ENCODE measurements at regions not wholly inside any gene's neighbourhood (a gene's known extent, or its start where the extent isn't known, plus 50 kb on each side); places are given as distances from the start of the nearest gene placed in this dataset.

- Histone ChIP-seq H4K20me1 (ENCODE audit: insufficient read depth, low read length) (no peaks in the 10 kb centered on the region), H3K4me1 (ENCODE audit: insufficient read depth, low read length) (peaks cover 9% of the 10 kb centered on the region), H3K36me3 (ENCODE audit: insufficient read depth, low read length) (no peaks in the 10 kb centered on the region), H3K27ac (ENCODE audit: low read depth, low read length) (no peak overlapping the region), H3K79me2 (ENCODE audit: insufficient read depth, low read length) (no peaks in the 10 kb centered on the region), H3K4me3 (ENCODE audit: insufficient read depth, low read length) (no peak overlapping the region), H3K9me3 (ENCODE audit: low read depth, low read length) (no peaks in the 10 kb centered on the region), H2AFZ (ENCODE audit: low read length) (no peak overlapping the region), H3K27me3 (ENCODE audit: insufficient read depth, low read length) (no peaks in the 10 kb centered on the region), H3K4me2 (ENCODE audit: insufficient read depth, low read length) (no peak overlapping the region)
- no peak for TF ChIP-seq CTCF (IDR thresholded peaks at IDR 0.05; ENCODE audit: extremely low read depth, low read depth, low read length)
- no peak for DNase-seq (ENCODE audit: insufficient read length, low spot score, missing footprints)
These were observed 123.3 kb upstream of the STT3B start for GRCh38 chr3:31409389-31409788.

GRCh38 chr3:31409866-31410265, 122.9 kb upstream of the STT3B start:
- H3K79me2 ChIP-seq (ENCODE audit: insufficient read depth, low read length), result no peaks in the 10 kb centered on the region
- no peaks in the 10 kb centered on the region for H4K20me1 ChIP-seq (ENCODE audit: insufficient read depth, low read length)
- H3K36me3 ChIP-seq (ENCODE audit: insufficient read depth, low read length), result no peaks in the 10 kb centered on the region
- no peak overlapping the region for H3K27ac ChIP-seq (ENCODE audit: low read depth, low read length)
- H3K4me1 ChIP-seq (ENCODE audit: insufficient read depth, low read length), result peaks cover 9% of the 10 kb centered on the region
- no peaks in the 10 kb centered on the region for H3K9me3 ChIP-seq (ENCODE audit: low read depth, low read length)
- no peaks in the 10 kb centered on the region for H3K27me3 ChIP-seq (ENCODE audit: insufficient read depth, low read length)
- no peak for TF ChIP-seq CTCF (IDR thresholded peaks at IDR 0.05; ENCODE audit: extremely low read depth, low read depth, low read length)
- H3K4me3 ChIP-seq (ENCODE audit: insufficient read depth, low read length), result no peak overlapping the region
- H2AFZ ChIP-seq (ENCODE audit: low read length), result no peak overlapping the region
- H3K4me2 ChIP-seq (ENCODE audit: insufficient read depth, low read length), result no peak overlapping the region
- DNase-seq (ENCODE audit: insufficient read length, low spot score, missing footprints), result no peak

DNA sequence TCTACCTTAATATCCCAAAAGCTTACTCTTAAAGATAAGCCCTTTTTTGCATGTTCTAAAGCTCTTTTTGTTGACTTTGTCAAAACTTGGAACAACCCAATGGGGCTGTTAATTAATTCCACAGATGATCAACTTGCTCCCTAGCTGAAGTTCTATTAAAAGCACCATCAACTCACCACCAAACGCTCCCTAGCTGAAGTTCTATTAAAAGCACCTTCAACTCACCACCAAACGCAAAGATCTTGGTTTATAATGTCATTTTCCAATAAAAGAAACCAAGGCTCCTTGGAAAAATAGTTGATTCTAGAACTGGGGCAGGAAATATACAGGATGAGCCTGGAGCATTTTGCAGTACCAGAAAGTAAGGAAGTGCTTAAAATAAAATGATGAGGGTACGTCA, 122.3 kb upstream of the STT3B start:
- Histone ChIP-seq H2AFZ (ENCODE audit: low read length) (no peak overlapping the region), H3K9me3 (ENCODE audit: low read depth, low read length) (no peaks in the 10 kb centered on the region), H3K4me3 (ENCODE audit: insufficient read depth, low read length) (no peak overlapping the region), H3K36me3 (ENCODE audit: insufficient read depth, low read length) (no peaks in the 10 kb centered on the region), H3K79me2 (ENCODE audit: insufficient read depth, low read length) (no peaks in the 10 kb centered on the region), H3K4me2 (ENCODE audit: insufficient read depth, low read length) (no peak overlapping the region), H3K27ac (ENCODE audit: low read depth, low read length) (no peak overlapping the region), H3K4me1 (ENCODE audit: insufficient read depth, low read length) (peaks cover 9% of the 10 kb centered on the region), H4K20me1 (ENCODE audit: insufficient read depth, low read length) (no peaks in the 10 kb centered on the region), H3K27me3 (ENCODE audit: insufficient read depth, low read length) (no peaks in the 10 kb centered on the region)
- no peak for DNase-seq (ENCODE audit: insufficient read length, low spot score, missing footprints)
- TF ChIP-seq CTCF (IDR thresholded peaks at IDR 0.05; ENCODE audit: extremely low read depth, low read depth, low read length), result no peak

- Histone ChIP-seq H3K27ac (ENCODE audit: low read depth, low read length) (no peak overlapping the region), H3K4me3 (ENCODE audit: insufficient read depth, low read length) (no peak overlapping the region), H3K4me1 (ENCODE audit: insufficient read depth, low read length) (peaks cover 3% of the 10 kb centered on the region), H4K20me1 (ENCODE audit: insufficient read depth, low read length) (no peaks in the 10 kb centered on the region), H3K27me3 (ENCODE audit: insufficient read depth, low read length) (no peaks in the 10 kb centered on the region), H3K4me2 (ENCODE audit: insufficient read depth, low read length) (no peak overlapping the region), H2AFZ (ENCODE audit: low read length) (no peak overlapping the region), H3K79me2 (ENCODE audit: insufficient read depth, low read length) (no peaks in the 10 kb centered on the region), H3K9me3 (ENCODE audit: low read depth, low read length) (no peaks in the 10 kb centered on the region), H3K36me3 (ENCODE audit: insufficient read depth, low read length) (no peaks in the 10 kb centered on the region)
- TF ChIP-seq CTCF (IDR thresholded peaks at IDR 0.05; ENCODE audit: extremely low read depth, low read depth, low read length), result no peak
- DNase-seq (ENCODE audit: insufficient read length, low spot score, missing footprints), result peak; percentile 52
These were observed 119.9 kb upstream of the STT3B start for GRCh38 chr3:31412832-31413231.
